HG03045 (cell line): ENCODE measurements at regions not wholly inside any gene's neighbourhood (a gene's known extent, or its start where the extent isn't known, plus 50 kb on each side); places are given as distances from the start of the nearest gene placed in this dataset.

ENCODE experiments used
- ATAC-seq: cut with Tn5 transposase; IDR thresholded peaks from one replicate; pipeline ENCODE4 v1.9.1; 2021; ENCODE audit warnings: mild to moderate bottlenecking, moderate library complexity; ENCODE audit not compliant: unreplicated experiment

DNA sequence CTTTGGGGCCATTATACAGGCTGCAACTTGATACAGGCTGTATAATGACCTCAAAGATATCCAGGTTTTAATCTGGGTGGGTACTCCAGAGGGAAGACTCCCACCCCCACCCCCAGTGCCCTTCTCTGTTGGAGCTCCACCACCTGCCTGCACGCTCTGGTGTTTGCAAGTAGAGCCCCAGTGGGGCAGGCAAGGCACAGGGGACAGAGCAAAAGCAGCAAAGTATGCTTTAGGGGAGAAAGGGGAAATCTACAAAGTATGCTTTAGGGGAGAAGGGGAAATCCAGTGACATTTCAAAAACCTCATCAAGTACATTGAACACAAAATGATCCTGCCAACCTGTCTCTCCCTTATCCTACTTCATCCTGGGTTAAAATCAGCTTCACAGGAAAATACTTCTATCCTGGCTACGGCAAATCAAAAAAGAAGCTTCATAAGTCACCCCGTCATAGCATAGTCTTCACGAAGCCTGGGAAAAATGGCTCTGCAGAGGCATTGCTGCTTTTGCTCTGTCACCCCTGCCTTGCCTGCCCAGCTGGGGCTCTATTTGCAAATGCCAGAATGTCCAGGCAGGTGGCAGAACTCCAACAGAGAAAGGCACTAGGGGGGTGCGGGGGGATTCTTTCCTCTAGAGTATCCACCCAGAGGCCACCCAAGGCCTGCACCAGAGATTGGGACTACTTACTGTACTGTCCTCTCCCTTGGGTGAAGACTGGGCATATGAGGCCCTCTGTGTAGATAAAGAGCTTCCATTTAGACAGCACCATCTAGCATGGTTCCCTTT lies 60.9 kb upstream of the ATP11B start:
- ATAC-seq, result no peak

DNA sequence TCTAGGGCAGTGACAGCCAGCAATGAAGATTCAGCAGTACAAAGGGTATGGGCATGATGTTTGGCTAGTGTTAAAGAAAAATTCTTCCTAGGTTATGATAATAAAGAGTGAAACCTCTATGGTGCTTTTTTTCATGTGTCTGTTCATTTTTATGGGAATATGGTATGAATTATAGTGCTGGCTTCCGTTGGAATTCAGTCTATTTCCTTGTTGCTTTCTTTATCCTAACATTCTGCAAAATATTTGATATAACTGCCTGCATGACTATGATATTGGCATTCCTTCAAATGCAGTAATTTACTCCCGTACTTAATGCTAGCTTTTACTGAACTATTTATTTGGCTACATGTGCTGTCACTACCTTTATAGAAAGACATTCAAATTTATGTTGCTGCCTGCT lies 57.6 kb upstream of the ATP11B start:
- no peak for ATAC-seq

DNA sequence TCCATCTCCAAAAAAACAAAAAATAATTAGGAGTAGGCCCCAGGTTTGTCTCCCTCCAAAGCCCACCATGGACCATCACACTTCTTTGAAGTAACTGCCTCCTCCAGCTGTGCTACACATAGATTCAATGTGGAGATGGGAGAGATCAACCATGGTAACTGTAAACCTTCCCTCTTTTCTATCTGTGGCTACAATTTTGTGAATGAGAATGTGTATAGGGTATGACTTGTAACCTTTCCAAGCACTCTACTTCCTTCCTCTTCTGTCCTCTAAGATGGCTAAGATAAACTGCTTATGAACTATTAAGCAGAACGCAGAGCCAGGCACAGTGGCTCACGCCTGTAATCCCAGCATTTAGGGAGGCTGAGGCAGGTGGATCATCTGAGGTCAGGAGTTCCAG lies 55.5 kb upstream of the ATP11B start:
- ATAC-seq, result no peak

DNA sequence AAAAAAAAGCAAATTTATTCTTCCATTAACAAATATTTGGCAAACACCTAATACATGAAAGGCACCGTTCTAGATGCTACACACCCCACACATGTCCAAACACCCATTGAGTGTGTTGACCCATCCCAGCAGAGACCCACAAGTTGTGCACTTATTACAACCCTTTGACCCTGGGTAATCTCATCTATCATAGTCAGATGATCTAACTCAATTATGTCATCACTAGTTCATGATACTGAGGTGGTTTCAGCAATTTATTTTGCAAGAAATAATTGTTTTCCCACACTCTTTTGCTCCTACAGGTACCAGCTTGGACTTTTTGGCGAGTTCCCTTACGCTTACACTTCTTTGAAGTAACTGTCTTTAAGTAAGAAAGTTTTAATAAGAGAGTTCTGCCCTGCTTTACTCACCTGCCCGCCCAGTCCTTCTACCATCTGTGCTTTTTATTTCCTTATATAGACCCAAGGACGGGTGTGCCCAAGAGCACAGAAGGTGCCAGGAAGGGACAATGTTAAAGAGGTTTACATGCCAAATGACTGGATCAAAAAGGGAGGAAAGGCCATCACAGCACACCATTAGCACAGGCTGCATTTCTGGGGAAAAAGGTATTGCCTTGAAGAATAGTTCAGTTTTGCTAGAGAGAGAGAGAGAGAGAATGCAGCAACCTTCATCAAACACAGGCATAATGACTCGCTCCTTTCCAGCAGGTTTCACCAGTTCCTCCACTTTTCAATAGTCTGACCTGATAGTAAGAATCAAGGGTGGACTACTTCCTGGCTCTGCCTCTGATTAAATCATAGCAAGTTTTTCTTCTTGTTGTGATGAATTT lies 54.5 kb upstream of the ATP11B start:
- no peak for ATAC-seq

DNA sequence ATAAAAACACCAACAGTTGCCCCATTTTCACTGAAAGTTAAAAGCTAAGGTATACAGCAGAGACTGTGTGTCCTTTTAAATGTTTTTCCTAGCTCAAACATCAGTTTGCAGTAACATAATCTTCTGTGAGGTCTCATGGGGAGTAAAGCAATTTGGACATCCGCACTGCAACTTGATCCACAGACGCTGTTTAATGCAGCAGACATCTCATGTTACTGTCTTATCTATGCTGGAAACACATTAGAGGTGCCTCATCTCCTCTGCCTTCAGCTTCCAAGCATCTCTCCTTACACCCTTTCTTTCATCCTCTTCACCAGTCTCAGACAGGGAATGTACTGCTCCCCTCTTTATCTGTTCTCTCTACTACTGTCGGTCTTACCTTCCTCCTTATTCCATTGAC lies 53.7 kb upstream of the ATP11B start:
- ATAC-seq, result no peak

DNA sequence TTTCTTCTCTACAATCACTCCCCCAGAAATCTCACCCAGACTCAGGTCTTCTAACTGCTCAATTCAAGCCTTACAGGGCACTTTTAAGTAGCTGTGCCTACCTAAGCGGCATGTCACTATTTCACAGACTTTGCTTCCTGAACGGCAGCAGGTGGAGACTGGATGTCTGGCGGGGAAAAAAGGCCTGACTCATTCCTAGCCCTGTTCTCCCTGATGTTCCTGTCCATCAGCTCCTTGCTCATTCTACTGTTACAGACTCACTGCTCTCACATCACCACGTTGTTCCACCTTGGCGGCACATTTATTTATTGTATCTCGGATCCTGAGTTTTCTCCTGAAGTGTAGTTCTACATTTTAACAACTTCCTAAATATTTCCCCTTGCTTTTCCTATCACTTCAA lies 52.6 kb upstream of the ATP11B start:
- ATAC-seq, result no peak

DNA sequence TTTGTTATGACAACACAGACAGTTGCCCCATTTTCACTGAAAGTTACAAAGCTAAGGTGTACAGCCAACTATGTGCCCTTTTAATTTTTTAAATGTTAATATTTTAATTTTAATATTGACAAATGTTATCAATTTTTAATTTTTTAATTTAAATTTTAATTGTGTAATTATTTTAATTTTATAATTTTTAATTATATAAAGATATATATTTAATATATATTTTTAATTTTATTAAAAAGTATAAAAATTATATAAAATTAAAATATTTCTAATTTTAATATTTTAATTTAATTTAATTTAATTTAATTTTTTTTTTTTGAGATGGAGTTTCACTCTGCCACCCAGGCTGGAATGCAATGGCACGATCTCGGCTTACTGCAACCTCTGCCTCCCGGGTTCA lies 52.1 kb upstream of the ATP11B start:
- no peak for ATAC-seq
